ENCODE measurements at regions not wholly inside any gene's neighbourhood (a gene's known extent, or its start where the extent isn't known, plus 50 kb on each side); places are given as distances from the start of the nearest gene placed in this dataset.

- no peak for TF ChIP-seq SPI1 (IDR thresholded peaks at IDR 0.05; ENCODE audit: borderline replicate concordance, low read depth, low read length)
- TF ChIP-seq ZNF76 (CRISPR knock-in tag; IDR thresholded peaks at IDR 0.05; ENCODE audit: borderline replicate concordance) = peak; percentile 99
- peak; percentile 99 for TF ChIP-seq KLF6 (CRISPR knock-in tag; IDR thresholded peaks at IDR 0.05; ENCODE audit: borderline replicate concordance)
- TF ChIP-seq SNAPC5 (CRISPR knock-in tag; IDR thresholded peaks at IDR 0.05) = peak; percentile 75
- TF ChIP-seq DEAF1 (CRISPR knock-in tag; IDR thresholded peaks at IDR 0.05) = peak; percentile 65
- TF ChIP-seq TRIM25 (IDR thresholded peaks at IDR 0.05; ENCODE audit: borderline replicate concordance) = no peak
- peak; percentile 91 for TF ChIP-seq ZNF444 (CRISPR knock-in tag; IDR thresholded peaks at IDR 0.05)
- no peak for TF ChIP-seq NELFE (IDR thresholded peaks at IDR 0.05; ENCODE audit: insufficient read depth, insufficient read length)
- peak; percentile 96 for TF ChIP-seq ZNF41 (CRISPR knock-in tag; conservative IDR thresholded peaks at IDR 0.05)
- TF ChIP-seq BRCA1 (IDR thresholded peaks at IDR 0.05) = no peak
- TF ChIP-seq BRCA1 (CRISPR knock-in tag; IDR thresholded peaks at IDR 0.05) = no peak
- TF ChIP-seq ZNF639 (CRISPR knock-in tag; conservative IDR thresholded peaks at IDR 0.05 in 1 of 2, IDR thresholded peaks at IDR 0.05 in 1 of 2) = peak in 1 of 2 experiments; percentile 98; a peak in 2 of 4 replicates
- TF ChIP-seq ZNF586 (CRISPR knock-in tag; conservative IDR thresholded peaks at IDR 0.05) = peak; percentile 78; the same call in 1 of the 2 replicates
- no peak for TF ChIP-seq ARID2 (IDR thresholded peaks at IDR 0.05)
- TF ChIP-seq NR1H2 (CRISPR knock-in tag; IDR thresholded peaks at IDR 0.05) = no peak
- TF ChIP-seq PATZ1 (CRISPR knock-in tag; IDR thresholded peaks at IDR 0.05; ENCODE audit: borderline replicate concordance) = peak; percentile 97
- TF ChIP-seq ZNF324 (CRISPR knock-in tag; IDR thresholded peaks at IDR 0.05) = peak; percentile 81
- TF ChIP-seq ATF3 (IDR thresholded peaks at IDR 0.05) = no peak
- TF ChIP-seq ATF3 (CRISPR knock-in tag; conservative IDR thresholded peaks at IDR 0.05) = no peak
- no peak for TF ChIP-seq XRCC3 (IDR thresholded peaks at IDR 0.05)
Observed at GRCh38 chr10:3890602-3891352, 105.8 kb upstream of the KLF6 start (continued).

All from K562 (cell line).